Keratinocyte (primary cell): ENCODE measurements at regions not wholly inside any gene's neighbourhood (a gene's known extent, or its start where the extent isn't known, plus 50 kb on each side); places are given as distances from the start of the nearest gene placed in this dataset.

Experiments used
- CTCF ChIP-seq, 3 experiments: IDR thresholded peaks in 1 of 3; conservative IDR thresholded peaks in 1 of 3; optimal IDR thresholded peaks in 1 of 3; 2 replicates in 2 of 3; 3 replicates in 1 of 3; pipeline versions ENCODE3 to v1.5.1; 2011; ENCODE audit warnings: low read length in 3 of 3, mild to moderate bottlenecking in 3 of 3, moderate library complexity in 2 of 3, control low read depth in 1 of 3, inconsistent platforms in 1 of 3; ENCODE audit not compliant: insufficient read depth in 2 of 3; ENCODE audit errors: extremely low read depth in 1 of 3
- EZH2 ChIP-seq: IDR thresholded peaks from one replicate; pipeline ENCODE4 v1.6.1; 2012; ENCODE audit warnings: inconsistent platforms, mild to moderate bottlenecking, low read length, moderate library complexity

- TF ChIP-seq EZH2 (no peak), CTCF (optimal IDR thresholded peaks at IDR 0.05 in 1 of 3, IDR thresholded peaks at IDR 0.05 in 1 of 3, conservative IDR thresholded peaks at IDR 0.05 in 1 of 3; ENCODE audit: extremely low read depth in 1 of 3, insufficient read depth in 2 of 3, low read length in 3 of 3) (no peak)
Observed at GRCh38 chr6:34627296-34627695, 69.3 kb downstream of the ILRUN start.
